ENCODE measurements at regions not wholly inside any gene's neighbourhood (a gene's known extent, or its start where the extent isn't known, plus 50 kb on each side); places are given as distances from the start of the nearest gene placed in this dataset.
"Not testable (repeated sequence)": the region's sequence is repeated elsewhere in the genome, so short reads cannot be mapped to it uniquely, and the experiment has no call there.

- no peak for DNase-seq (ENCODE audit: low read depth in 2 of 2)
Observed at GRCh38 chr2:48220501-48220900, 94.0 kb upstream of the FOXN2 start.

DNA sequence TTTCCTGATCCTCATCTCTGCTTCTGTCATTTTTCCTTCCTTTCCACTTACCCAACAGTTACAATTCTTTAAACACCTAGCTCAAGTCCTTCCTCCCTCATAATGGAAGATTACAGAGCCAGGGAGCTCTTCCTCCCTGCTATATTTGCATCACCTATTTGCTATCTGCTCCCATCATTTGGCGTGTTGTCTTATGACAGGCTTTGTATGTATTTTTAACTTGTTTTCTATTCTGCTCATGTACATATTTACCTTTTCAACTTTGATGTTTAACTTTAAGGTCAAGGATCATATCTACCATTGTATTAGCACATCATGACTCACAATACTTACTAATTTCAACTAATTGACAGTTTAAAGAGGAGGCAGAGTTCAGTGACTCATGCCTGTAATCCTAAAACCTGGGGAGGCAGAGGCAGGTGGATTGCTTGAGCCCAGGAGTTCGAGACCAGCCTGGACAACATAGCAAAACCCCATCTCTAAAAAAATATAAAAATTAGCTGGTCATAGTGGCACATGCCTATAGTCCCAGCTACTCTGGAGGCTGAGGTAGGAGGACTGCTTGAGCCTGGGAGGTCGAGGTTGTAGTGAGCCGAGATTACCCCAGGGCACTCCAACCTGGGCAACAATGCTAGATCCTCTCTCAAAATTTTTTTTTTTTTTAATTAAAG lies 92.5 kb upstream of the FOXN2 start:
- DNase-seq (ENCODE audit: low read depth in 2 of 2): no peak

DNA sequence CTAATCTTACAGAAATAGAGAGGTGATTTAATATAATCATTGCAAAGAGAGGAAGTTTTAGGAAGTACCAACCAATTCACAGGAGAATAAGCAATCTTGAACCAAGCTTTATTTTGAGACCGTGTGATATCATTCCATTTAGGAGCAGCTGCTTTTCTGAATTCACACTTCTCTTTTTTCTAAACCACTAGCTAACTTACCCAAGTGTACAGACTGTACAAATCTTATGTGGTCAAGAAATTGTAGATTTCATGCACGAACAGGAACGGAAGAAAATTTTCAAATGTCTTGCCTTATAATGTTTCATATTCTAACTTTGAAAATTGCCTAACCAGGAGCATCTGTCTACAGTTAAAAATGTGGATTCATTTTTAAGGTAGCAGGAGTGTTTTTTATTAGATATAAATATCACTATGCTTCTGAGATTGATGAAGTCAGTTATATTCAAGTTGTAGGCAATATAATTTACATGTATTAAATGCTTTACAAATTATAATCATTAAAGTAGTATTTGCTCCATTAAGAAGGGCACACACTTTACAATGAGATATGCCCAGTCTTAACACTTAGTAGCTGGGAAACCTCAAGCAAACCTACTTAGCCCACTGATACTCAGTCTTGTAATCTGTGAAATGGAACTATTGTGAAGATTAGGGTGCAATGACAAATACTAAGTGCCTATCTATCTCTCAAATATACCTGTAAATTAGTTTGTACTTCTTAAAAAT lies 86.7 kb upstream of the FOXN2 start:
- DNase-seq (ENCODE audit: low read depth in 2 of 2): no peak

GRCh38 chr2:48228345-48228684 lies 86.2 kb upstream of the FOXN2 start:
- DNase-seq (ENCODE audit: low read depth in 2 of 2): no peak

DNA sequence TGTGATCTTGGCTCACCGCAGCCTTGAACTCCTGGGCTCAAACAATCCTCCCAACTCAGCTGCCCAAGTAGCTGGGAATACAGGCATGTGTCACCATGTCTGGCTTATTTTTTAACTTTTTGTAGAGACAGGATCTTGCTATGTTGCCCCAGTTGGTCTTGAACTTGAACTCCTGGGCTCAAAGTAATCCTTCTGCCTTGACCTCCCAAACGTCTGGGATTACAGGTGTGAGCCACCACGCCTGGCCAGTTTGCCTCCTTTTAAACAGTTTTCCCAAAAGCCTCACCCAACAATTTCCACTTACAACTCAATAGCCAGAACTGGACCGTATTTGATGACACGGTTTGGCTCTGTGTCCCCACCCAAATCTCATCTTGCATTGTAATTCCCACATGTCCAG lies 85.4 kb upstream of the FOXN2 start:
- no peak for DNase-seq (ENCODE audit: low read depth in 2 of 2)

DNA sequence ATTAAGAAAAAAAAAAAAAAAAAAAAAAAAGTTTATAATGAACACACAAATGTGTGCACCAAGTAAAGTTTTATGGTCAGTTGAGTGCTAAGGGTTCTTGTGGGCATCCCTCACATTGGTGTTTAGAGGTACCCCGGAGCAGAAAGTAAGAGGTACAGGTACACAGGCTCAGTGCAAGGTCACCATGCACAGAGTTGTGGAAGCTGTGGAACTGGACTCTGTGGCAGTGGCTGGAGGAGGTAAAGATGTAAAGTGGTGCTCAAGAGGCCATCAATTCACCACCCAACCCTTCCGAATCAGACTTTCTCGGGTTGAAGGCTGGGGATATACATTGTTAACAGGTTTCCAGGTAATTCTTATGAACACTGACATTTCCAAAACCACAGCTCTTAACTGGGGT lies 83.6 kb upstream of the FOXN2 start:
- DNase-seq (ENCODE audit: low read depth in 2 of 2): no peak

DNA sequence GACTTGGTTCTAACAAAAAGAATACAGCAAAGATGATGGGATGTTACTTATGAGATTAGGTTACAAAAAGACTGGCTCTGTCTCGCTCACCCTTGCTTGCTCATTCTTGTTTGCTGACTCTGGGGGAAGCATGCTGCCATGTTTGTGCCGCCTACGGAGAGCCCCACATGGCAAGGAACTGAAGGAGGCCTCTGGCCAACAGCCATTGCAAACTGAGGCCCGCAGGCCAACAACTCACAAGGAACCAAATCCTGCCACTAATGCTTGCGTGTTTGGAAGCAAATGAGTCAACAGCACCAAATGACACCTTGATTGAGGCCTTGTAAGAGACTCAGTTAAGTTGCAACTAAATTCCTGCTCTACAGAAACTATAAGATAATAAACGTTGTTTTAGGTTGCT lies 82.1 kb upstream of the FOXN2 start:
- no peak for DNase-seq (ENCODE audit: low read depth in 2 of 2)

- DNase-seq (ENCODE audit: low read depth in 2 of 2): no peak
Observed at GRCh38 chr2:48233005-48233404, 81.5 kb upstream of the FOXN2 start.

- not testable (repeated sequence) for DNase-seq (ENCODE audit: low read depth in 2 of 2)
Observed at GRCh38 chr2:48233824-48234223, 80.7 kb upstream of the FOXN2 start.

DNA sequence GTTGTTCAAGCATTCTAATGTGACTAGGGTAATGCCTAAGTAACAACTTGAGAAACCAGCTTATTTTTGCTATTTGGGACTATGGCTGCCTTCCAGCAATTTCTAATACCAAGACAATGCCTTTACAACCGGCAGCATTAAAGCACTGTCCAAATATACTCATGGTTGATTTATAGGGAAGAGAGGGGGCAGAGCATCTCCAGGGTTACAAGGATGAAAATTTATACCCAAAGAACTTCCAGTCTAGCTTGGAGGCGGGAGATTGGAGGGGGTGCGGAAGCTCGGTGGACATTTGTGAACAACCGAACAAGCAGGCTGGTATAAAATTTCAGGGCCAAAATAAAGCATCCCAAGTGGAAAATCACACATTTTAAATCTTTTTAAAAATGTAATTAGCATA lies 79.4 kb upstream of the FOXN2 start:
- no peak for DNase-seq (ENCODE audit: low read depth in 2 of 2)

- DNase-seq (ENCODE audit: low read depth in 2 of 2): no peak
Observed at GRCh38 chr2:48238381-48238780, 76.1 kb upstream of the FOXN2 start.

GRCh38 chr2:48240912-48241311 lies 73.6 kb upstream of the FOXN2 start:
- DNase-seq (ENCODE audit: low read depth in 2 of 2): no peak

DNA sequence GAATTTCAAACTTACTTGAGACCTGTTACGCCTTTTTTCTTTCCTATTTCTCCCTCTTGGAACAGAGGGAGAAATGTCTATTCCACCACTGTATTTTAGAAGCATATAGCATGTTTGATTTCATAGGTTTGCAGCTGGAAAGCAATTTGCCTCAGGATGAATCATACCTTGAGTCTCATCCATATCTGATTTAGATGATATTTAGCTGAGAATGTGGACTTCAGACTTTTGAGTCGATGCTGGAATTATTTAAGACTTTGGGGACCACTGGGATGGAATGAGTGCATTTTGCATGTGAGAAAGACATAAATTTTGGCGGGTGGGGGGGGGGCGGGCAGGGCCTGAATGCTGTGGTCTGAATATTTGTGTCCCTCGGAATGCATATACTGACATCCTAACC lies 67.3 kb upstream of the FOXN2 start:
- DNase-seq (ENCODE audit: low read depth in 2 of 2): no peak

DNA sequence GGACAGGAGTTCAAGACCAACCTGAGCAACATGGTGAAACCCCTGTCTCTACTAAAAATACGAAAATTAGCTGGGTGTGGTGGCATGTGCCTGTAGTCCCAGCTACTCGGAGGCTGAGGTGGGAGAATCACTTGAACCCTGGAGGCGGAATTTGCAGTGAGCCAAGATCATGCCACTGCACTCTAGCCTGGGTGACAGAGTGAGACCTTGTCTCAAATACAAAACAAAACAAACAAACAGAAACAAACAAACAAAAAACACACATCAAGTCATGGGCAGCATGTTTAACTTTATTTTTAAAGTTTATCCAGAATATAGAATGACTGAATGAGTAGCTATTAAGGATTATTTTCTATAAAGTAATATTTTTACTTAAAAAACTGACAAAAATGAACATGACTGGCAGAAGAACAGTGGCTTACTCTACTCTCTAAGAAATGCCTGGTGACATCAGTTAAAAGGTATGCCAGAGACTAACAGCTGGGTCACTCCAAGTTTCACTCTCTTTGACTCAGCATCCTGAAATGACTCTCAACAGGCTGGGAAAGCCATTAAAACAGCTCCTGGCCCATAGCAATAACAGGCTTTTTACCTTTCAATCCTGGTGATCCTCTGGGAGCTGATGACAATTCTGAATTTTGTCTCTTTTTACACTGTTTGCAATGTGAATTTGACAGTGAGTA lies 66.1 kb upstream of the FOXN2 start:
- no peak for DNase-seq (ENCODE audit: low read depth in 2 of 2)

GRCh38 chr2:48249025-48249424 lies 65.5 kb upstream of the FOXN2 start:
- no peak for DNase-seq (ENCODE audit: low read depth in 2 of 2)

- no peak for DNase-seq (ENCODE audit: low read depth in 2 of 2)
Observed at GRCh38 chr2:48249631-48250473, 64.6 kb upstream of the FOXN2 start.

GRCh38 chr2:48250474-48250844 lies 64.0 kb upstream of the FOXN2 start:
- no peak for DNase-seq (ENCODE audit: low read depth in 2 of 2)

DNA sequence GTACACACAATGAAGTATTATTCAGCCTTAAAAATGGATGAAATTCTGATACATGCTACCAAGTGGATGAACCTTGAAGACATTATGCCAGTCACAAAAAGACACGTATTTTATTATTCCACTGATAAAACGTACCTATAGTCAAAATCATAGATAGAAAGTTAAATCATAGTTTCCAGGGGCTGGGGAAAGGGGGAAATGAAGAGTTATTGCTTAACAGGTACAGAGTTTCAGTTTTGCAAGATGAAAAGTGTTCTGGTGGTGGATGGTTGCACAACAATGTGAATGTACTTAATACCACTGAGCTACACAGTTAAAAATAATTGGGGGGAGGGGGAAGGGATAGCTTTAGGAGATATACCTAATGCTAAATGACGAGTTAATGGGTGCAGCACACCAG lies 63.5 kb upstream of the FOXN2 start:
- DNase-seq (ENCODE audit: low read depth in 2 of 2): no peak

GRCh38 chr2:48251437-48252148 lies 62.9 kb upstream of the FOXN2 start:
- no peak for DNase-seq (ENCODE audit: low read depth in 2 of 2)

- DNase-seq (ENCODE audit: low read depth in 2 of 2): no peak
Observed at GRCh38 chr2:48253301-48253700, 61.2 kb upstream of the FOXN2 start.

DNA sequence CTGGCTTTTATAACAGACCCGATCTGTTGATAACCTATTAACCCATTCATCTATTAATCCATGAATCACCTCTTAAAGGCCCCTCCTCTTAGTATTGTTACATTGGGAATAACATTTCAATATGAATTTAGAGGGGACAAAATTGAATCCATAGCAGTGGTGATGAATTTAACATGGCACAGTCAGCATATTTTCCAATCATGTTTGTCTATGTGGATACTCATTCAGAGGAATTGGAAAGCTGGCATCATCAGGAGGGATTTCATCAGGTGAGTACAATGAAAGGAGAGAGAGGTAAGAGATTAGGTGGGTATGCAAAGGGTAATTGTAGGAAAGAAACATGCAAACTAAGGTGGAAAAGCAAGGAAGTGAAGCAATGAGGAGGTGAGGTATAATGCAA lies 59.6 kb upstream of the FOXN2 start:
- no peak for DNase-seq (ENCODE audit: low read depth in 2 of 2)

GRCh38 chr2:48257456-48257855 lies 57.0 kb upstream of the FOXN2 start:
- DNase-seq (ENCODE audit: low read depth in 2 of 2): no peak
